GM13976 (cell line): ENCODE measurements at regions not wholly inside any gene's neighbourhood (a gene's known extent, or its start where the extent isn't known, plus 50 kb on each side); places are given as distances from the start of the nearest gene placed in this dataset.

ENCODE experiments used
- DNase-seq: peaks from one replicate; pipeline ENCODE4 v3.0.0; 2012; ENCODE audit warnings: low spot score
- in situ Hi-C: fragments of 300-500 bp; cut with MboI; formaldehyde crosslinking; loops from one replicate; pipeline ENCODE4 v1.12.0; 2022; ENCODE audit warnings: low sequenced_read_pairs, mixed read lengths, inconsistent platforms; ENCODE audit not compliant: unreplicated experiment
- TF ChIP-seq, protein P1 (sequence below): IDR thresholded peaks from 2 replicates; pipeline ENCODE4 v1.5.1; 2012; ENCODE audit warnings: borderline replicate concordance, mild to moderate bottlenecking; ENCODE audit not compliant: insufficient read depth; ENCODE audit errors: extremely low read depth, missing control alignments, control extremely low read depth

DNA sequence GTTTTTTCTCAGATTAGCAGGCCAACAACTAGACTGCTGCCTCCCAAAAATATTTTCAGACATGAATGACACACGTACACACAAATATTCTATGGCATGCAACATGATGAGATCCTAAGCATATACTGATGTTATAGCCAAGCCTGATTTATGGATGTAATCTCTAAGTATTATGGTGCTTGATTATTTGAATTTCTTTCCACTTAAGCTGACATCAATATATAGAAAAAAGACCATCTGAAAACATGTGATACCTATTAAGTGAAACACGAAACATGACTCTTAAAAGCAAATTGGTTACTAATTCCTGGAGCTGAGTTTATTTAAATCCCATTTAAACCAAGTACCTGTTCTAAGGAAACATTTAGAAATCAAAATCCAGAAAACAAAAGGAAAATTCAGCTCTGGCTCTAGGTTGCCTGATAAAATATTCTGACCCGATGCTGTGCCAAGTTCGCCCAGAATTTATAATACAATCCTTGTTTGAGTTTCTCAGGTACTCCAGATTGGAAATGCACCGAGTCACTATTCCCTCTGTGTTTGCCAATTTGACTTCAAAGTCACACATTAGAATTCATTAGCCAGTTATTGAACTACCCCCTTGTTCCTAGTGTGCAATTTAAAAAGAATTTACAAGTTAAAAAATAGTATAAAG is 548.6 kb downstream of the CSNK1G3 start:
- in situ Hi-C loops: no loop called here
- DNase-seq: no peak
- TF ChIP-seq, protein P1, sequence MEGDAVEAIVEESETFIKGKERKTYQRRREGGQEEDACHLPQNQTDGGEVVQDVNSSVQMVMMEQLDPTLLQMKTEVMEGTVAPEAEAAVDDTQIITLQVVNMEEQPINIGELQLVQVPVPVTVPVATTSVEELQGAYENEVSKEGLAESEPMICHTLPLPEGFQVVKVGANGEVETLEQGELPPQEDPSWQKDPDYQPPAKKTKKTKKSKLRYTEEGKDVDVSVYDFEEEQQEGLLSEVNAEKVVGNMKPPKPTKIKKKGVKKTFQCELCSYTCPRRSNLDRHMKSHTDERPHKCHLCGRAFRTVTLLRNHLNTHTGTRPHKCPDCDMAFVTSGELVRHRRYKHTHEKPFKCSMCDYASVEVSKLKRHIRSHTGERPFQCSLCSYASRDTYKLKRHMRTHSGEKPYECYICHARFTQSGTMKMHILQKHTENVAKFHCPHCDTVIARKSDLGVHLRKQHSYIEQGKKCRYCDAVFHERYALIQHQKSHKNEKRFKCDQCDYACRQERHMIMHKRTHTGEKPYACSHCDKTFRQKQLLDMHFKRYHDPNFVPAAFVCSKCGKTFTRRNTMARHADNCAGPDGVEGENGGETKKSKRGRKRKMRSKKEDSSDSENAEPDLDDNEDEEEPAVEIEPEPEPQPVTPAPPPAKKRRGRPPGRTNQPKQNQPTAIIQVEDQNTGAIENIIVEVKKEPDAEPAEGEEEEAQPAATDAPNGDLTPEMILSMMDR: no peak

DNA sequence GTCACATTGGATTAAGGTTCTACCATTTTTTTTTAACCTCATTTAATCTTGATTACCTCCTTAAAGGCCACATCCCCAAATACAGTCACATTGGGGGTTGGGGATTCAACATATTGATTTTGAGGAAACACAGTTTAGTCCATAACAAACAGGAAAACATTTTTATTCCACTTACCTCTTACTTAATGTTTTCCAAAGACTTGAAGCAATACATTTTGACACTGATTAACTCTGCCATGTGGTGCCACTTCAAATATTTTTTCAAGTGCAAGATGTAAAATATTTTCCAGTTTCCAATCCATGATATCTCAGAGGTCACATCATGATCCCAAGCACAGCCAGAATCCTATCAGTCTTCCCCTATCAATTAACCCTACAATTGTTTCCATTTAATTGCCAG is 548.0 kb downstream of the CSNK1G3 start:
- DNase-seq: no peak
- TF ChIP-seq, protein P1: no peak
- in situ Hi-C loops: no loop called here

- DNase-seq: no peak
- in situ Hi-C loops: no loop called here
- TF ChIP-seq, protein P1: no peak
These were observed 547.2 kb downstream of the CSNK1G3 start for GRCh38 chr5:124059200-124059599.

- in situ Hi-C loops: no loop called here
- no peak for DNase-seq
- TF ChIP-seq, protein P1: no peak
These were observed 545.8 kb downstream of the CSNK1G3 start for GRCh38 chr5:124057724-124058231.

DNA sequence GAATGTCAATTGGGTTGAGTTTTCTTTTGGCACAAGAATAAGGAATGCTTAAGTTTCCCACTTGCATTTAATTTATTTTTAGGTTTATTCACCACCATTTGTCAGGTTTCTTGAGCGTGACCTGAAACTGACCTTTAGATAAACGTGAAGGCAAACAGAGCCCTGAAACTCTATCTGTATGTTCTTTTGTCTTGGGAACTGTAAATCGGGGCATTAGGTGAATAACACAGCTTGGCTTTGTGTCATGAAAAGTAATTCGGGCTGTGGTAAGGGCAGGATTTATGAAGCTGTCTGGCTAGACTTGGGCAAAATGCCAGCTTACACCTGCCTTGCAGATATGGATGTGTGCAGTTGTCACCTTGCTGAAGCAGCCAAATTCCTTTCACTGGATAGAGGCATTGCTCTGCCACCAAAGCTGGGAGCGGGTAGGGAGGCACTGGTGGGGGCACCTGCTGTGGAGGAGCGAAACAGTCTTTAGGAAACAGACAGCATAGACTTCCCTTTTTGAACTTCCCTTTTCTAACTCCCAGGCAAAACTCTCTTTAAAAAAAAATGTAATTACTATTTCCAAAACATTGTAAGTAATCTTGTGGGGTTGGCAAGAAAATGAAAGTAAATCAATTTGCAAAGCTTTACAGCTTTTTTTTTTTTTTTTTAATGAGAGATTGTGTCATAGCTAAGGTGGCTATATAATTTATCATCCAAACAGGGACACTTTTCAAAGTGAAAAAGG is 545.2 kb downstream of the CSNK1G3 start:
- DNase-seq: no peak
- TF ChIP-seq, protein P1: no peak

DNA sequence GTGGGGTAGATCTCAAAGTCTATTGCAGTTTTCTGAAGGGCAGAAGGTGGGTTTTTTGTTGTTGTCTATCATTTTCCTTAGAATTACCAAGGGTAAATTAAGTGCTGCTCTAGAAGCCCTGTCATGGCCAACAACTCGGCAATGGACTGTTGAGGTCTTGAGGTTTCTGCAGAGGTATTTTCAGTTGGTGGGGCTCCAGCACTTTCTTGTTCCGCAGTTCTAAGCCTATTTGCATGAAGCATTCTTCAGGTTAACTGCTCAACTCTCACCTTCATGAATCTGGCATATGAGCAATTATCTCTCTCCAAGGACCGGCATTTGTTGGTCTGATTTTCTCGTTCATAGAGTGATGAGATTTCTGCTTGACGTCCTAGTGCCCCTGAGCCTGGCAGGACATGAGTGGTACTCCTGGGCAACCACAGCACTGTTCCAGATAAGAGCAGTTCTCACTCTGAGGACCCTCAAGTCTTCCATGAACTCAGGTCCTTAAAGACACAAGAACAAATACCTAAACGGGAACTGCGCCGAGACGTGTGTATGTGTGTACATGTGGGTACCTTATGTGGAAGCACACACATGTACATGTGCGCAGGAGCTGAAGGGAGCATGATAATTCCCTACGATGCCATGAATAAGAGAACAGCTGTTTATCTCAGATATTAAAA is 544.5 kb downstream of the CSNK1G3 start:
- DNase-seq: no peak
- TF ChIP-seq, protein P1: no peak
- in situ Hi-C loops: no loop called here

More for the DNA sequence above, 545.2 kb downstream of the CSNK1G3 start:
- in situ Hi-C loops: no loop called here
